H9 (cell line): ENCODE measurements at regions not wholly inside any gene's neighbourhood (a gene's known extent, or its start where the extent isn't known, plus 50 kb on each side); places are given as distances from the start of the nearest gene placed in this dataset.

Experiments
- DNase-seq: peaks from one replicate; pipeline ENCODE4 v3.0.0-alpha.2; 2017
- H2AFZ ChIP-seq: one replicate; pipeline ENCODE4 v1.6.1; 2013; ENCODE audit warnings: mild to moderate bottlenecking, low read length, control low read depth, moderate library complexity
- H2AK5ac ChIP-seq: 2 replicates; pipeline ENCODE4 v1.6.1; 2013; ENCODE audit warnings: low read length, control low read depth, mixed read lengths; ENCODE audit not compliant: insufficient read length
- H2BK120ac ChIP-seq: one replicate; pipeline ENCODE4 v1.6.1; 2013; ENCODE audit warnings: low read depth, mild to moderate bottlenecking, low read length, control low read depth, inconsistent platforms; ENCODE audit not compliant: poor library complexity, severe bottlenecking
- H2BK12ac ChIP-seq: 2 replicates; pipeline ENCODE4 v1.6.1; 2013; ENCODE audit warnings: low read length, control low read depth, mixed read lengths, low read depth; ENCODE audit not compliant: insufficient read length
- H2BK15ac ChIP-seq: 2 replicates; pipeline ENCODE4 v1.6.1; 2013; ENCODE audit warnings: low read depth, low read length, control low read depth
- H2BK20ac ChIP-seq: one replicate; pipeline ENCODE4 v1.6.1; 2013; ENCODE audit warnings: low read depth, mild to moderate bottlenecking, low read length, control low read depth, inconsistent platforms; ENCODE audit not compliant: poor library complexity, severe bottlenecking
- H2BK5ac ChIP-seq: 2 replicates; pipeline ENCODE4 v1.6.1; 2013; ENCODE audit warnings: low read length, control low read depth, mixed read lengths; ENCODE audit not compliant: insufficient read length
- H3K14ac ChIP-seq: 2 replicates; pipeline ENCODE4 v1.6.1; 2013; ENCODE audit warnings: low read length, control low read depth; ENCODE audit not compliant: insufficient read depth
- H3K18ac ChIP-seq: 2 replicates; pipeline ENCODE4 v1.6.1; 2013; ENCODE audit warnings: low read depth, mild to moderate bottlenecking, mixed read lengths, low read length, control low read depth; ENCODE audit not compliant: insufficient read length
- H3K23ac ChIP-seq: 2 replicates; pipeline ENCODE4 v1.6.1; 2013; ENCODE audit warnings: low read length, control low read depth, mixed read lengths, low read depth; ENCODE audit not compliant: insufficient read length
- H3K23me2 ChIP-seq: 2 replicates; pipeline ENCODE4 v1.6.1; 2013; ENCODE audit warnings: low read depth, mild to moderate bottlenecking, mixed read lengths, low read length, control low read depth; ENCODE audit not compliant: insufficient read length, poor library complexity, severe bottlenecking
- H3K27ac ChIP-seq: 2 replicates; pipeline ENCODE4 v1.5.1; 2013; ENCODE audit warnings: low read length, control low read depth, mixed read lengths, low read depth; ENCODE audit not compliant: insufficient read length
- H3K27me3 ChIP-seq: 2 replicates; pipeline ENCODE4 v1.6.1; 2013; ENCODE audit warnings: low read length, control low read depth, inconsistent platforms; ENCODE audit not compliant: insufficient read depth
- H3K4ac ChIP-seq: 2 replicates; pipeline ENCODE4 v1.6.1; 2013; ENCODE audit warnings: low read depth, mild to moderate bottlenecking, control low read depth, inconsistent platforms, low read length, moderate library complexity
- H3K4me1 ChIP-seq: 2 replicates; pipeline ENCODE4 v1.6.1; 2013; ENCODE audit warnings: low read length, control low read depth, inconsistent platforms; ENCODE audit not compliant: insufficient read depth
- H3K4me2 ChIP-seq: 2 replicates; pipeline ENCODE4 v1.6.1; 2013; ENCODE audit warnings: low read length, control low read depth, mixed read lengths; ENCODE audit not compliant: insufficient read length, insufficient read depth
- H3K56ac ChIP-seq: 2 replicates; pipeline ENCODE4 v1.6.1; 2013; ENCODE audit warnings: low read depth, mild to moderate bottlenecking, mixed read lengths, low read length, control low read depth; ENCODE audit not compliant: insufficient read length
- H3K79me1 ChIP-seq: 2 replicates; pipeline ENCODE4 v1.6.1; 2013; ENCODE audit warnings: low read depth, mild to moderate bottlenecking, moderate library complexity, low read length, control low read depth, inconsistent platforms; ENCODE audit not compliant: insufficient read depth, poor library complexity, severe bottlenecking
- H3K79me2 ChIP-seq: 2 replicates; pipeline ENCODE4 v1.6.1; 2013; ENCODE audit warnings: low read length, control low read depth, inconsistent platforms; ENCODE audit not compliant: insufficient read depth
- H3K9ac ChIP-seq: 2 replicates; pipeline ENCODE4 v1.6.1; 2013; ENCODE audit warnings: low read length, control low read depth, mixed read lengths; ENCODE audit not compliant: insufficient read length; ENCODE audit errors: extremely low read depth
- H3K9me3 ChIP-seq: one replicate; pipeline ENCODE4 v1.6.1; 2013; ENCODE audit warnings: low read depth, low read length, inconsistent platforms; ENCODE audit not compliant: control insufficient read depth
- H3T11ph ChIP-seq: one replicate; pipeline ENCODE4 v1.6.1; 2013; ENCODE audit warnings: mild to moderate bottlenecking, low read length, control low read depth, inconsistent platforms
- H4K20me1 ChIP-seq: one replicate; pipeline ENCODE4 v1.6.1; 2013; ENCODE audit not compliant: control insufficient read depth, insufficient read length, insufficient read depth
- H4K5ac ChIP-seq: 2 replicates; pipeline ENCODE4 v1.6.1; 2013; ENCODE audit warnings: low read depth, mild to moderate bottlenecking, mixed read lengths, low read length, control low read depth; ENCODE audit not compliant: insufficient read length
- H4K8ac ChIP-seq: replicated peaks from 2 replicates; pipeline ENCODE4 v1.6.1; 2013; ENCODE audit warnings: low read length, control low read depth, mixed read lengths, low read depth; ENCODE audit not compliant: insufficient read length
- H4K91ac ChIP-seq: 2 replicates; pipeline ENCODE4 v1.6.1; 2013; ENCODE audit warnings: low read depth, mild to moderate bottlenecking, moderate library complexity, mixed read lengths, low read length, control low read depth; ENCODE audit not compliant: insufficient read length
- H3K27ac Mint-ChIP-seq, 3 experiments: 2 replicates in 2 of 3; 3 replicates in 1 of 3; pipeline ENCODE4 v1.8.0; 2020 to 2021; ENCODE audit warnings: mixed read lengths in 3 of 3, mild to moderate bottlenecking in 1 of 3, moderate library complexity in 1 of 3
- H3K27me3 Mint-ChIP-seq: 2 replicates; pipeline ENCODE4 v1.8.0; 2021; ENCODE audit warnings: low read depth, mild to moderate bottlenecking, moderate library complexity, mixed read lengths
- H3K36me3 Mint-ChIP-seq, 3 experiments: 2 replicates in 2 of 3; 3 replicates in 1 of 3; pipeline ENCODE4 v1.8.0; 2020 to 2021; ENCODE audit warnings: low read depth in 3 of 3, mixed read lengths in 3 of 3; ENCODE audit not compliant: insufficient read depth in 1 of 3
- H3K4me1 Mint-ChIP-seq, 2 experiments: 2 replicates each; pipeline ENCODE4 v1.8.0; 2020; ENCODE audit warnings: mixed read lengths in 2 of 2
- H3K4me3 Mint-ChIP-seq, 2 experiments: 2 replicates in 1 of 2; 3 replicates in 1 of 2; pipeline ENCODE4 v1.8.0; 2020 to 2021; ENCODE audit warnings: mild to moderate bottlenecking in 2 of 2, mixed read lengths in 2 of 2, moderate library complexity in 1 of 2
- H3K9me3 Mint-ChIP-seq, 2 experiments: 2 replicates in 1 of 2; 3 replicates in 1 of 2; pipeline ENCODE4 v1.8.0; 2020; ENCODE audit warnings: mild to moderate bottlenecking in 2 of 2, mixed read lengths in 2 of 2, moderate library complexity in 1 of 2
- TF ChIP-seq, protein P1 (sequence below): fragments of 200-600 bp; sonication (generic); conservative IDR thresholded peaks from 3 replicates; pipeline ENCODE4 v1.8.0; 2021; ENCODE audit warnings: antibody characterized with exemption, mild to moderate bottlenecking

DNA sequence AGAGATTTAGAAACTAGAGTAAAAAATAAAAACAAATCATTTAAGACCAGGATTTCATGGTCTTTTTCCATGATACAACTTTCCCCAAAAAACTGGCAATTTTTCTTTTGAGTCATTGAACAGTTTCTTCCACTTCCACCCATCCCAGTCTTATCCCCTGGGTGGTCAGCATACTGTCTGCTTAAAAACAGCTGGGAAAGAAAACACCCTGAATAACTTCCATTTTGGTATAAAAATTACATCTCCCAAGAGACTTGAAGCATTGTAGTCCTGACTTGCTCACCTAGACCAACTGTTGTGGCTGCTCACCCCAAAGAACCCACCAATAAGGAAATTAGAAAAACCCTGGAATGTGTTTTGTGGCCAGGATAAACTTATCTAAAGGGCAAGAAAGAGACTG is 731.3 kb downstream of the NR2F1-AS1 start:
- no peak overlapping the region for H2BK5ac ChIP-seq
- no peaks in the 10 kb centered on the region for H3K27me3 ChIP-seq
- H3K4me2 ChIP-seq = no peak overlapping the region
- no peak overlapping the region for H4K8ac ChIP-seq
- H4K91ac ChIP-seq = no peak overlapping the region
- no peaks in the 10 kb centered on the region for H3K36me3 Mint-ChIP-seq
- H3K9me3 Mint-ChIP-seq = no peaks in the 10 kb centered on the region
- H3K79me2 ChIP-seq = no peaks in the 10 kb centered on the region
- no peak for DNase-seq
- H3K14ac ChIP-seq = no peak overlapping the region
- H3K9ac ChIP-seq = no peak overlapping the region
- H3T11ph ChIP-seq = no peak overlapping the region
- H3K9me3 ChIP-seq = no peaks in the 10 kb centered on the region
- no peak overlapping the region for H2AFZ ChIP-seq
- no peak overlapping the region for H2AK5ac ChIP-seq
- no peak overlapping the region for H3K27ac ChIP-seq
- H2BK12ac ChIP-seq = no peak overlapping the region
- H3K27ac Mint-ChIP-seq = no peak overlapping the region
- H3K18ac ChIP-seq = no peak overlapping the region
- no peak overlapping the region for H3K56ac ChIP-seq
- no peak overlapping the region for H3K23ac ChIP-seq
- TF ChIP-seq, protein P1, sequence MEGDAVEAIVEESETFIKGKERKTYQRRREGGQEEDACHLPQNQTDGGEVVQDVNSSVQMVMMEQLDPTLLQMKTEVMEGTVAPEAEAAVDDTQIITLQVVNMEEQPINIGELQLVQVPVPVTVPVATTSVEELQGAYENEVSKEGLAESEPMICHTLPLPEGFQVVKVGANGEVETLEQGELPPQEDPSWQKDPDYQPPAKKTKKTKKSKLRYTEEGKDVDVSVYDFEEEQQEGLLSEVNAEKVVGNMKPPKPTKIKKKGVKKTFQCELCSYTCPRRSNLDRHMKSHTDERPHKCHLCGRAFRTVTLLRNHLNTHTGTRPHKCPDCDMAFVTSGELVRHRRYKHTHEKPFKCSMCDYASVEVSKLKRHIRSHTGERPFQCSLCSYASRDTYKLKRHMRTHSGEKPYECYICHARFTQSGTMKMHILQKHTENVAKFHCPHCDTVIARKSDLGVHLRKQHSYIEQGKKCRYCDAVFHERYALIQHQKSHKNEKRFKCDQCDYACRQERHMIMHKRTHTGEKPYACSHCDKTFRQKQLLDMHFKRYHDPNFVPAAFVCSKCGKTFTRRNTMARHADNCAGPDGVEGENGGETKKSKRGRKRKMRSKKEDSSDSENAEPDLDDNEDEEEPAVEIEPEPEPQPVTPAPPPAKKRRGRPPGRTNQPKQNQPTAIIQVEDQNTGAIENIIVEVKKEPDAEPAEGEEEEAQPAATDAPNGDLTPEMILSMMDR = no peak
- no peaks in the 10 kb centered on the region for H3K4me1 ChIP-seq
- H2BK15ac ChIP-seq = no peak overlapping the region
- H2BK20ac ChIP-seq = no peak overlapping the region
- no peaks in the 10 kb centered on the region for H3K27me3 Mint-ChIP-seq
- H3K4me3 Mint-ChIP-seq = no peak overlapping the region
- no peaks in the 10 kb centered on the region for H3K79me1 ChIP-seq
- H4K5ac ChIP-seq = no peak overlapping the region
- no peaks in the 10 kb centered on the region for H4K20me1 ChIP-seq
- no peaks in the 10 kb centered on the region for H3K4me1 Mint-ChIP-seq
- no peaks in the 10 kb centered on the region for H3K23me2 ChIP-seq
- no peak overlapping the region for H2BK120ac ChIP-seq
- H3K4ac ChIP-seq = no peak overlapping the region
